CD4-positive, alpha-beta T cell (primary cell): ENCODE measurements at regions not wholly inside any gene's neighbourhood (a gene's known extent, or its start where the extent isn't known, plus 50 kb on each side); places are given as distances from the start of the nearest gene placed in this dataset.
"Not testable (repeated sequence)": the region's sequence is repeated elsewhere in the genome, so short reads cannot be mapped to it uniquely, and the experiment has no call there.

Experiments used
- ATAC-seq: fragments of 200-7000 bp; cut with Tn5 transposase; one replicate; pipeline ENCODE4 v1.10.0; 2022; ENCODE audit warnings: mild to moderate bottlenecking; ENCODE audit not compliant: poor library complexity
- CTCF ChIA-PET: fragments of 350-600 bp; sonication (Branson Sonifier 250); formaldehyde crosslinking; loops from one replicate; lab custom pipeline; 2021; ENCODE audit warnings: antibody characterized with exemption, inconsistent platforms; lab: Charles Lee
- POLR2A ChIA-PET: fragments of 350-600 bp; sonication (Branson Sonifier 250); formaldehyde crosslinking; loops from one replicate; lab custom pipeline; 2021; ENCODE audit warnings: antibody characterized with exemption, inconsistent platforms; lab: Charles Lee
- DNase-seq, 14 experiments: peaks; one replicate each; pipeline ENCODE4 v3.0.0-alpha.2; 2013 to 2020; ENCODE audit warnings: mixed read lengths in 2 of 14
- H3K27ac ChIP-seq, 2 donors: one replicate each; pipeline versions ENCODE4 v1.5.1 to v1.7.0; 2013; ENCODE audit warnings: low read length in 2 of 2, low read depth in 1 of 2, mild to moderate bottlenecking in 1 of 2
- H3K27me3 ChIP-seq, 2 experiments: 1 replicate in 1 of 2; 2 replicates in 1 of 2; pipeline versions ENCODE4 v1.6.1 to v1.7.0; 2013; ENCODE audit warnings: low read length in 2 of 2, control low read depth in 1 of 2, mild to moderate bottlenecking in 1 of 2, moderate library complexity in 1 of 2; ENCODE audit not compliant: insufficient read depth in 2 of 2, control insufficient read depth in 1 of 2
- H3K36me3 ChIP-seq: one replicate; pipeline ENCODE4 v1.6.1; 2013; ENCODE audit warnings: low read length, control low read depth; ENCODE audit not compliant: insufficient read depth
- H3K4me1 ChIP-seq: one replicate; pipeline ENCODE4 v1.6.1; 2013; ENCODE audit warnings: low read length, control low read depth; ENCODE audit not compliant: insufficient read depth
- H3K4me3 ChIP-seq: one replicate; pipeline ENCODE4 v1.5.1; 2013; ENCODE audit warnings: mild to moderate bottlenecking, low read length, moderate library complexity
- H3K9me3 ChIP-seq, 2 experiments: 1 replicate in 1 of 2; 2 replicates in 1 of 2; pipeline versions ENCODE4 v1.6.1 to v1.7.0; 2013; ENCODE audit warnings: low read length in 2 of 2, mild to moderate bottlenecking in 2 of 2, control low read depth in 1 of 2, moderate library complexity in 1 of 2; ENCODE audit not compliant: control insufficient read depth in 1 of 2, insufficient read depth in 1 of 2
- H3K27ac Mint-ChIP-seq: one replicate; pipeline ENCODE4 v1.8.0; 2020; ENCODE audit warnings: mixed read lengths
- H3K27me3 Mint-ChIP-seq: one replicate; pipeline ENCODE4 v1.8.0; 2021; ENCODE audit warnings: mixed read lengths
- H3K36me3 Mint-ChIP-seq: one replicate; pipeline ENCODE4 v1.8.0; 2021; ENCODE audit warnings: low read depth, mixed read lengths
- H3K4me1 Mint-ChIP-seq: one replicate; pipeline ENCODE4 v1.8.0; 2021; ENCODE audit warnings: low read depth, mixed read lengths
- H3K4me3 Mint-ChIP-seq: one replicate; pipeline ENCODE4 v1.8.0; 2020; ENCODE audit warnings: mild to moderate bottlenecking, mixed read lengths
- H3K9me3 Mint-ChIP-seq: one replicate; pipeline ENCODE4 v1.8.0; 2020; ENCODE audit warnings: mixed read lengths
- CTCF ChIP-seq: fragments of 200-600 bp; IDR thresholded peaks from one replicate; pipeline ENCODE4 v1.8.0; 2022; ENCODE audit warnings: antibody characterized with exemption, mild to moderate bottlenecking
- intact Hi-C, 2 experiments: fragments of 100-400 bp; cut with DNase I in 1 of 2; cut with micrococcal nuclease in 1 of 2; formaldehyde crosslinking; loops; one replicate each; pipeline versions ENCODE4 v1.15.1 to v1.9.0; 2023 to 2025; cut with DNase I, micrococcal nuclease

DNA sequence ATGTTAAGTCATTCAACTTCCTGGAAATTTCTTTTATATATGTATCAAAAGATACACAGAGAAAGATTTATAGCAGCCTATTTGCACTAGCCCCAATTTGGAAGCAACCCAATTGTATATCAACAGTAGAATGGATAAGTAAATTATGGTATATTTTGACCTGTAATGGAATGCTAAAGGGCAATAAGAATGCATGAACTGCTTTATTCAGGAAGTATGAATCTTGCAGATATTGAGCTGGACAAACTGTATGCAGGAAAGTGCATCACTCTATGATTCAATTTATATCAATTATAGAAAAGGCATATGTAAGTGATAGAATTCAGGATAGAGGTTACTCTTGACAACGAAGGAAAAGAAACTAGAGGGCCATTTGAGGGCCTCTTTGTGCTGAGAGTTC, 913.1 kb upstream of the FBXO33 start:
- no peak for TF ChIP-seq CTCF
- ChIA-PET POLR2A (no interaction called here), CTCF (no interaction called here)
- DNase-seq: no peak
- no peaks in the 10 kb centered on the region for H3K27me3 ChIP-seq
- H3K27me3 Mint-ChIP-seq: no peaks in the 10 kb centered on the region
- peaks cover 8% of the 10 kb centered on the region for H3K9me3 Mint-ChIP-seq
- H3K4me3 ChIP-seq: no peak overlapping the region
- no peak overlapping the region for H3K4me3 Mint-ChIP-seq
- no peaks in the 10 kb centered on the region for H3K36me3 ChIP-seq
- no peaks in the 10 kb centered on the region for H3K36me3 Mint-ChIP-seq
- intact Hi-C loops: no loop called here
- no peaks in the 10 kb centered on the region for H3K4me1 Mint-ChIP-seq
- no peak overlapping the region for H3K27ac Mint-ChIP-seq
- peaks cover 0 to 7% of the 10 kb centered on the region in 2 experiments for H3K9me3 ChIP-seq
- no peak for ATAC-seq
- H3K27ac ChIP-seq: no peak overlapping the region
- H3K4me1 ChIP-seq: no peaks in the 10 kb centered on the region

GRCh38 chr14:40340708-40341107, 908.5 kb upstream of the FBXO33 start:
- no peaks in the 10 kb centered on the region for H3K4me1 Mint-ChIP-seq
- no peaks in the 10 kb centered on the region for H3K36me3 ChIP-seq
- no peaks in the 10 kb centered on the region for H3K27me3 Mint-ChIP-seq
- H3K27ac ChIP-seq: no peak overlapping the region
- ATAC-seq (no peak), DNase-seq (no peak)
- no peak overlapping the region for H3K4me3 ChIP-seq
- no peaks in the 10 kb centered on the region for H3K36me3 Mint-ChIP-seq
- H3K9me3 ChIP-seq: no peaks in the 10 kb centered on the region
- no peak overlapping the region for H3K4me3 Mint-ChIP-seq
- H3K4me1 ChIP-seq: no peaks in the 10 kb centered on the region
- ChIA-PET CTCF (no interaction called here), POLR2A (no interaction called here)
- intact Hi-C loops: no loop called here
- no peaks in the 10 kb centered on the region for H3K27me3 ChIP-seq
- H3K27ac Mint-ChIP-seq: no peak overlapping the region
- peaks cover 6% of the 10 kb centered on the region for H3K9me3 Mint-ChIP-seq
- TF ChIP-seq CTCF: no peak

GRCh38 chr14:40336846-40337245, 904.6 kb upstream of the FBXO33 start:
- Histone ChIP-seq H3K27me3 (no peaks in the 10 kb centered on the region), H3K4me1 (no peaks in the 10 kb centered on the region), H3K9me3 (no peaks in the 10 kb centered on the region), H3K4me3 (no peak overlapping the region), H3K27ac (no peak overlapping the region), H3K36me3 (no peaks in the 10 kb centered on the region)
- CTCF ChIA-PET: no interaction called here
- POLR2A ChIA-PET: no interaction called here
- H3K4me1 Mint-ChIP-seq: no peaks in the 10 kb centered on the region
- ATAC-seq: no peak
- H3K36me3 Mint-ChIP-seq: no peaks in the 10 kb centered on the region
- no peak overlapping the region for H3K27ac Mint-ChIP-seq
- no peak overlapping the region for H3K4me3 Mint-ChIP-seq
- intact Hi-C loops: no loop called here
- no peaks in the 10 kb centered on the region for H3K27me3 Mint-ChIP-seq
- TF ChIP-seq CTCF: no peak
- DNase-seq: no peak
- H3K9me3 Mint-ChIP-seq: peaks cover 15% of the 10 kb centered on the region

- H3K9me3 Mint-ChIP-seq, H3K4me3 Mint-ChIP-seq, ATAC-seq, H3K4me1 ChIP-seq, H3K4me3 ChIP-seq, H3K36me3 ChIP-seq, H3K27me3 ChIP-seq, DNase-seq, H3K27ac ChIP-seq, H3K36me3 Mint-ChIP-seq, H3K9me3 ChIP-seq, CTCF ChIA-PET, intact Hi-C loops, H3K27ac Mint-ChIP-seq, H3K4me1 Mint-ChIP-seq, H3K27me3 Mint-ChIP-seq, POLR2A ChIA-PET: not testable (repeated sequence)
Measured at GRCh38 chr14:40326519-40326918, 894.3 kb upstream of the FBXO33 start.
